H9 (cell line): ENCODE measurements at regions not wholly inside any gene's neighbourhood (a gene's known extent, or its start where the extent isn't known, plus 50 kb on each side); places are given as distances from the start of the nearest gene placed in this dataset.

Experiments used
- DNase-seq: peaks from one replicate; pipeline ENCODE4 v3.0.0-alpha.2; 2017
- H2AFZ ChIP-seq: one replicate; pipeline ENCODE4 v1.6.1; 2013; ENCODE audit warnings: mild to moderate bottlenecking, low read length, control low read depth, moderate library complexity
- H2AK5ac ChIP-seq: 2 replicates; pipeline ENCODE4 v1.6.1; 2013; ENCODE audit warnings: low read length, control low read depth, mixed read lengths; ENCODE audit not compliant: insufficient read length
- H2BK120ac ChIP-seq: one replicate; pipeline ENCODE4 v1.6.1; 2013; ENCODE audit warnings: low read depth, mild to moderate bottlenecking, low read length, control low read depth, inconsistent platforms; ENCODE audit not compliant: poor library complexity, severe bottlenecking
- H2BK12ac ChIP-seq: 2 replicates; pipeline ENCODE4 v1.6.1; 2013; ENCODE audit warnings: low read length, control low read depth, mixed read lengths, low read depth; ENCODE audit not compliant: insufficient read length
- H2BK15ac ChIP-seq: 2 replicates; pipeline ENCODE4 v1.6.1; 2013; ENCODE audit warnings: low read depth, low read length, control low read depth
- H2BK20ac ChIP-seq: one replicate; pipeline ENCODE4 v1.6.1; 2013; ENCODE audit warnings: low read depth, mild to moderate bottlenecking, low read length, control low read depth, inconsistent platforms; ENCODE audit not compliant: poor library complexity, severe bottlenecking
- H2BK5ac ChIP-seq: 2 replicates; pipeline ENCODE4 v1.6.1; 2013; ENCODE audit warnings: low read length, control low read depth, mixed read lengths; ENCODE audit not compliant: insufficient read length
- H3K14ac ChIP-seq: 2 replicates; pipeline ENCODE4 v1.6.1; 2013; ENCODE audit warnings: low read length, control low read depth; ENCODE audit not compliant: insufficient read depth
- H3K18ac ChIP-seq: 2 replicates; pipeline ENCODE4 v1.6.1; 2013; ENCODE audit warnings: low read depth, mild to moderate bottlenecking, mixed read lengths, low read length, control low read depth; ENCODE audit not compliant: insufficient read length
- H3K23ac ChIP-seq: 2 replicates; pipeline ENCODE4 v1.6.1; 2013; ENCODE audit warnings: low read length, control low read depth, mixed read lengths, low read depth; ENCODE audit not compliant: insufficient read length
- H3K23me2 ChIP-seq: 2 replicates; pipeline ENCODE4 v1.6.1; 2013; ENCODE audit warnings: low read depth, mild to moderate bottlenecking, mixed read lengths, low read length, control low read depth; ENCODE audit not compliant: insufficient read length, poor library complexity, severe bottlenecking
- H3K27ac ChIP-seq: 2 replicates; pipeline ENCODE4 v1.5.1; 2013; ENCODE audit warnings: low read length, control low read depth, mixed read lengths, low read depth; ENCODE audit not compliant: insufficient read length
- H3K27me3 ChIP-seq: 2 replicates; pipeline ENCODE4 v1.6.1; 2013; ENCODE audit warnings: low read length, control low read depth, inconsistent platforms; ENCODE audit not compliant: insufficient read depth
- H3K4ac ChIP-seq: 2 replicates; pipeline ENCODE4 v1.6.1; 2013; ENCODE audit warnings: low read depth, mild to moderate bottlenecking, control low read depth, inconsistent platforms, low read length, moderate library complexity
- H3K4me1 ChIP-seq: 2 replicates; pipeline ENCODE4 v1.6.1; 2013; ENCODE audit warnings: low read length, control low read depth, inconsistent platforms; ENCODE audit not compliant: insufficient read depth
- H3K4me2 ChIP-seq: 2 replicates; pipeline ENCODE4 v1.6.1; 2013; ENCODE audit warnings: low read length, control low read depth, mixed read lengths; ENCODE audit not compliant: insufficient read length, insufficient read depth
- H3K56ac ChIP-seq: 2 replicates; pipeline ENCODE4 v1.6.1; 2013; ENCODE audit warnings: low read depth, mild to moderate bottlenecking, mixed read lengths, low read length, control low read depth; ENCODE audit not compliant: insufficient read length
- H3K79me1 ChIP-seq: 2 replicates; pipeline ENCODE4 v1.6.1; 2013; ENCODE audit warnings: low read depth, mild to moderate bottlenecking, moderate library complexity, low read length, control low read depth, inconsistent platforms; ENCODE audit not compliant: insufficient read depth, poor library complexity, severe bottlenecking
- H3K79me2 ChIP-seq: 2 replicates; pipeline ENCODE4 v1.6.1; 2013; ENCODE audit warnings: low read length, control low read depth, inconsistent platforms; ENCODE audit not compliant: insufficient read depth
- H3K9ac ChIP-seq: 2 replicates; pipeline ENCODE4 v1.6.1; 2013; ENCODE audit warnings: low read length, control low read depth, mixed read lengths; ENCODE audit not compliant: insufficient read length; ENCODE audit errors: extremely low read depth
- H3K9me3 ChIP-seq: one replicate; pipeline ENCODE4 v1.6.1; 2013; ENCODE audit warnings: low read depth, low read length, inconsistent platforms; ENCODE audit not compliant: control insufficient read depth
- H3T11ph ChIP-seq: one replicate; pipeline ENCODE4 v1.6.1; 2013; ENCODE audit warnings: mild to moderate bottlenecking, low read length, control low read depth, inconsistent platforms
- H4K20me1 ChIP-seq: one replicate; pipeline ENCODE4 v1.6.1; 2013; ENCODE audit not compliant: control insufficient read depth, insufficient read length, insufficient read depth
- H4K5ac ChIP-seq: 2 replicates; pipeline ENCODE4 v1.6.1; 2013; ENCODE audit warnings: low read depth, mild to moderate bottlenecking, mixed read lengths, low read length, control low read depth; ENCODE audit not compliant: insufficient read length
- H4K8ac ChIP-seq: replicated peaks from 2 replicates; pipeline ENCODE4 v1.6.1; 2013; ENCODE audit warnings: low read length, control low read depth, mixed read lengths, low read depth; ENCODE audit not compliant: insufficient read length
- H4K91ac ChIP-seq: 2 replicates; pipeline ENCODE4 v1.6.1; 2013; ENCODE audit warnings: low read depth, mild to moderate bottlenecking, moderate library complexity, mixed read lengths, low read length, control low read depth; ENCODE audit not compliant: insufficient read length
- H3K27ac Mint-ChIP-seq, 3 experiments: 2 replicates in 2 of 3; 3 replicates in 1 of 3; pipeline ENCODE4 v1.8.0; 2020 to 2021; ENCODE audit warnings: mixed read lengths in 3 of 3, mild to moderate bottlenecking in 1 of 3, moderate library complexity in 1 of 3
- H3K27me3 Mint-ChIP-seq: 2 replicates; pipeline ENCODE4 v1.8.0; 2021; ENCODE audit warnings: low read depth, mild to moderate bottlenecking, moderate library complexity, mixed read lengths
- H3K36me3 Mint-ChIP-seq, 3 experiments: 2 replicates in 2 of 3; 3 replicates in 1 of 3; pipeline ENCODE4 v1.8.0; 2020 to 2021; ENCODE audit warnings: low read depth in 3 of 3, mixed read lengths in 3 of 3; ENCODE audit not compliant: insufficient read depth in 1 of 3
- H3K4me1 Mint-ChIP-seq, 2 experiments: 2 replicates each; pipeline ENCODE4 v1.8.0; 2020; ENCODE audit warnings: mixed read lengths in 2 of 2
- H3K4me3 Mint-ChIP-seq, 2 experiments: 2 replicates in 1 of 2; 3 replicates in 1 of 2; pipeline ENCODE4 v1.8.0; 2020 to 2021; ENCODE audit warnings: mild to moderate bottlenecking in 2 of 2, mixed read lengths in 2 of 2, moderate library complexity in 1 of 2
- H3K9me3 Mint-ChIP-seq, 2 experiments: 2 replicates in 1 of 2; 3 replicates in 1 of 2; pipeline ENCODE4 v1.8.0; 2020; ENCODE audit warnings: mild to moderate bottlenecking in 2 of 2, mixed read lengths in 2 of 2, moderate library complexity in 1 of 2
- CTCF ChIP-seq: fragments of 200-600 bp; sonication (generic); conservative IDR thresholded peaks from 3 replicates; pipeline ENCODE4 v1.8.0; 2021; ENCODE audit warnings: antibody characterized with exemption, mild to moderate bottlenecking
- WGBS: extraction: QIAGEN DNeasy Blood & Tissue Kit; methylation state at CpG from one replicate; pipeline ENCODE4 v1.1.7; 2013; ENCODE audit warnings: missing lambda C conversion rate, low lambda C conversion rate, mixed read lengths; ENCODE audit not compliant: insufficient read length; ENCODE audit errors: extremely low coverage; 5-methylcytosine and 5-hydroxymethylcytosine counted together

DNA sequence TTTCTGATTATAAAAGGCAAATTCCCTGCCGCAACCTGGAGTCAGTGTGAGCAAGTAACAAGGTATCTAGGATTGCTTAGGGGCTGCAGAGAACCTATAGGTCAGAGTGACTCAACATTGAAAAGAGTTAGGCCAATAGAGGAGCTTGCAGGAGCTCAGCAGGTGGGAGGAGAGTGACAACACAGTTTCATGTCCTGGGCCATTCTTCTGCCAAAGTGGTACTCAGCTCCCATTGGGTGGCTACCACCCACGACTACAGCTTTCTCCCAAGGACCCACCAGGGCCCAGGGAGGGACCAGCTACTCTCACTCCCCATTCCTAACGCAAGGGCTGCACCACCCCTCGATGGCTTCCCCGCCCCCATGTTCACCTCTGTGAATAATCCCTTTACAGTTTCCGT is 86.7 kb upstream of the SPATA31C2 start:
- Histone ChIP-seq H2BK5ac (no peak overlapping the region), H4K91ac (no peak overlapping the region), H3K4me1 (no peaks in the 10 kb centered on the region; the same call in 1 of the 2 replicates), H3K4ac (no peak overlapping the region), H2BK20ac (no peak overlapping the region), H3K4me2 (no peak overlapping the region), H3K9me3 (no peaks in the 10 kb centered on the region), H2BK120ac (no peak overlapping the region), H3K23me2 (no peaks in the 10 kb centered on the region), H3K23ac (no peak overlapping the region), H3K79me2 (no peaks in the 10 kb centered on the region), H2AK5ac (no peak overlapping the region), H4K8ac (no peak overlapping the region), H2BK15ac (no peak overlapping the region), H3K27ac (no peak overlapping the region), H3K9ac (no peak overlapping the region), H3K14ac (no peak overlapping the region), H4K20me1 (no peaks in the 10 kb centered on the region), H3K27me3 (no peaks in the 10 kb centered on the region), H3K18ac (no peak overlapping the region), H2AFZ (no peak overlapping the region), H3K79me1 (no peaks in the 10 kb centered on the region), H4K5ac (no peak overlapping the region), H3K56ac (no peak overlapping the region), H2BK12ac (no peak overlapping the region), H3T11ph (no peak overlapping the region)
- H3K4me1 Mint-ChIP-seq = peaks cover 30 to 31% of the 10 kb centered on the region in 2 experiments
- DNase-seq = peak; percentile 64
- TF ChIP-seq CTCF = no peak
- no peaks in the 10 kb centered on the region for H3K9me3 Mint-ChIP-seq
- no peak overlapping the region for H3K4me3 Mint-ChIP-seq
- H3K27me3 Mint-ChIP-seq = no peaks in the 10 kb centered on the region; the same call in 1 of the 2 replicates
- no peak overlapping the region for H3K27ac Mint-ChIP-seq
- WGBS = no CpG with 5 or more reads among the region's 6 CpGs
- H3K36me3 Mint-ChIP-seq = no peaks in the 10 kb centered on the region
